GM19238 (cell line): ENCODE measurements at regions not wholly inside any gene's neighbourhood (a gene's known extent, or its start where the extent isn't known, plus 50 kb on each side); places are given as distances from the start of the nearest gene placed in this dataset.

Experiments
- DNase-seq: peaks from one replicate; pipeline ENCODE4 v3.0.0; 2011; ENCODE audit warnings: low spot score; ENCODE audit not compliant: insufficient read length

GRCh38 chr10:83250396-83250795 lies 888.9 kb upstream of the GHITM start:
- no peak for DNase-seq

GRCh38 chr10:83252169-83252568 lies 887.1 kb upstream of the GHITM start:
- DNase-seq: no peak

- DNase-seq: no peak
Observed at GRCh38 chr10:83252596-83252995, 886.7 kb upstream of the GHITM start.

GRCh38 chr10:83253011-83253671 lies 886.2 kb upstream of the GHITM start:
- DNase-seq: no peak

- no peak for DNase-seq
Observed at GRCh38 chr10:83254698-83255097, 884.6 kb upstream of the GHITM start.

- no peak for DNase-seq
Observed at GRCh38 chr10:83262434-83262833, 876.9 kb upstream of the GHITM start.

- DNase-seq: no peak
Observed at GRCh38 chr10:83272666-83273434, 866.5 kb upstream of the GHITM start.

- no peak for DNase-seq
Observed at GRCh38 chr10:83274088-83274487, 865.2 kb upstream of the GHITM start.

GRCh38 chr10:83276971-83277370 lies 862.3 kb upstream of the GHITM start:
- DNase-seq: no peak

- DNase-seq: no peak
Observed at GRCh38 chr10:83283151-83283550, 856.2 kb upstream of the GHITM start.

- no peak for DNase-seq
Observed at GRCh38 chr10:83287374-83287773, 851.9 kb upstream of the GHITM start.

GRCh38 chr10:83289373-83289772 lies 849.9 kb upstream of the GHITM start:
- DNase-seq: no peak

- DNase-seq: no peak
Observed at GRCh38 chr10:83289948-83290347, 849.4 kb upstream of the GHITM start.

GRCh38 chr10:83301732-83302131 lies 837.6 kb upstream of the GHITM start:
- no peak for DNase-seq

- DNase-seq: no peak
Observed at GRCh38 chr10:83302623-83303022, 836.7 kb upstream of the GHITM start.

- no peak for DNase-seq
Observed at GRCh38 chr10:83310688-83311087, 828.6 kb upstream of the GHITM start.

- DNase-seq: no peak
Observed at GRCh38 chr10:83312570-83312969, 826.7 kb upstream of the GHITM start.

- no peak for DNase-seq
Observed at GRCh38 chr10:83332690-83333089, 806.6 kb upstream of the GHITM start.

GRCh38 chr10:83333566-83333965 lies 805.7 kb upstream of the GHITM start:
- no peak for DNase-seq

GRCh38 chr10:83343676-83344075 lies 795.6 kb upstream of the GHITM start:
- no peak for DNase-seq

GRCh38 chr10:83346266-83346910 lies 792.9 kb upstream of the GHITM start:
- no peak for DNase-seq

- DNase-seq: no peak
Observed at GRCh38 chr10:83352588-83352987, 786.7 kb upstream of the GHITM start.

GRCh38 chr10:83354456-83354855 lies 784.9 kb upstream of the GHITM start:
- DNase-seq: no peak
